Fibroblast of lung (primary cell): ENCODE measurements at regions not wholly inside any gene's neighbourhood (a gene's known extent, or its start where the extent isn't known, plus 50 kb on each side); places are given as distances from the start of the nearest gene placed in this dataset.

Experiments
- CTCF ChIP-seq, 2 donors: IDR thresholded peaks in 1 of 2; conservative IDR thresholded peaks in 1 of 2; 1 replicate in 1 of 2; 2 replicates in 1 of 2; pipeline ENCODE4 v1.5.1; 2011 to 2012; ENCODE audit warnings: low read length in 2 of 2, control low read depth in 1 of 2, inconsistent platforms in 1 of 2, low read depth in 1 of 2, mild to moderate bottlenecking in 1 of 2
- EZH2 ChIP-seq: IDR thresholded peaks from 2 replicates; pipeline ENCODE4 v1.5.1; 2012; ENCODE audit warnings: low read length, control low read depth, mild to moderate bottlenecking; ENCODE audit errors: missing control alignments

GRCh38 chr7:115680921-115681320 is 349.6 kb downstream of the TFEC start:
- no peak for TF ChIP-seq CTCF (conservative IDR thresholded peaks at IDR 0.05 in 1 of 2, IDR thresholded peaks at IDR 0.05 in 1 of 2; ENCODE audit: low read depth in 1 of 2, low read length in 2 of 2)
- no peak for TF ChIP-seq EZH2
